GM13976 (cell line): ENCODE measurements at regions not wholly inside any gene's neighbourhood (a gene's known extent, or its start where the extent isn't known, plus 50 kb on each side); places are given as distances from the start of the nearest gene placed in this dataset.
"Not testable (repeated sequence)": the region's sequence is repeated elsewhere in the genome, so short reads cannot be mapped to it uniquely, and the experiment has no call there.

ENCODE experiments used
- DNase-seq: peaks from one replicate; pipeline ENCODE4 v3.0.0; 2012; ENCODE audit warnings: low spot score
- in situ Hi-C: fragments of 300-500 bp; cut with MboI; formaldehyde crosslinking; loops from one replicate; pipeline ENCODE4 v1.12.0; 2022; ENCODE audit warnings: low sequenced_read_pairs, mixed read lengths, inconsistent platforms; ENCODE audit not compliant: unreplicated experiment
- TF ChIP-seq, protein P1 (sequence below): IDR thresholded peaks from 2 replicates; pipeline ENCODE4 v1.5.1; 2012; ENCODE audit warnings: borderline replicate concordance, mild to moderate bottlenecking; ENCODE audit not compliant: insufficient read depth; ENCODE audit errors: extremely low read depth, missing control alignments, control extremely low read depth

DNA sequence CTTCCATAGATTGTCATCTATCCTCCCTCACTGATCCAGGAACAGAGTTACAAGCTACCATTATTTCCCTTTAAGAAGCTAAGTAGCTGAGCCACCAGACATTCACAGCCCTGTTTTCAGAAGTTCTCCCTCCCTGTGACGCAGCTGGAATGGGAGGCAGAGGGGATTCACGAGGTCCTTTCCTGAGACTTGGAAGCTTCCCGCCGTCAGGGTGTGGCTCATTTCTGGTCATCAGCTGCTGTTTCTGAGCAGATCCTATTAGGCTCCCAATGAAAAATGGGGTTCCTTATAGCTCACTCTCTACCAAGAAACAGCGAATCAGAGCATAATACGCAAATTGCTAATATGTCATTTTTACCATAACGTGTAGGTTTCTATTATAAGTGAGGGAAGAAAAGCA is 559.3 kb upstream of the ID2 start:
- no peak for DNase-seq
- TF ChIP-seq, protein P1, sequence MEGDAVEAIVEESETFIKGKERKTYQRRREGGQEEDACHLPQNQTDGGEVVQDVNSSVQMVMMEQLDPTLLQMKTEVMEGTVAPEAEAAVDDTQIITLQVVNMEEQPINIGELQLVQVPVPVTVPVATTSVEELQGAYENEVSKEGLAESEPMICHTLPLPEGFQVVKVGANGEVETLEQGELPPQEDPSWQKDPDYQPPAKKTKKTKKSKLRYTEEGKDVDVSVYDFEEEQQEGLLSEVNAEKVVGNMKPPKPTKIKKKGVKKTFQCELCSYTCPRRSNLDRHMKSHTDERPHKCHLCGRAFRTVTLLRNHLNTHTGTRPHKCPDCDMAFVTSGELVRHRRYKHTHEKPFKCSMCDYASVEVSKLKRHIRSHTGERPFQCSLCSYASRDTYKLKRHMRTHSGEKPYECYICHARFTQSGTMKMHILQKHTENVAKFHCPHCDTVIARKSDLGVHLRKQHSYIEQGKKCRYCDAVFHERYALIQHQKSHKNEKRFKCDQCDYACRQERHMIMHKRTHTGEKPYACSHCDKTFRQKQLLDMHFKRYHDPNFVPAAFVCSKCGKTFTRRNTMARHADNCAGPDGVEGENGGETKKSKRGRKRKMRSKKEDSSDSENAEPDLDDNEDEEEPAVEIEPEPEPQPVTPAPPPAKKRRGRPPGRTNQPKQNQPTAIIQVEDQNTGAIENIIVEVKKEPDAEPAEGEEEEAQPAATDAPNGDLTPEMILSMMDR = no peak
- in situ Hi-C loops = no loop called here

DNA sequence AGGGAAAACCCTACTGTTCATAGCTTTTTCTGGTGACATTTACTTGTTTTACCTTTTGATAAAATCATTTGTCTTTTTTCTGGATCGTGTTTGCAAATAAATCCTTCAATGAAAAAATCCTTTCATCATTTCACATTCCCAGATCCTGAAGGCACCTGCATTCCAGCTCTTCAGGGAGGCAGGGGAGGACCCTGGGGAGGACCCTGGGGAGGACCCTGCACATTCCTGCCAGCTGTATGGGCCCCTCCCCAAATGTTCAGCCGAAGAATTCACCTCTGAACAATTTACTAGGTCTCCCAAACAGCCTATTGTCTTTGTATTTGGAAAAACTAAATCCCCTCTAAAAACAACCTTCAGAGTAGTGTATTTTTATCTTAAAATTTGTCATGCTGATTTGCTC is 558.4 kb upstream of the ID2 start:
- in situ Hi-C loops = no loop called here
- TF ChIP-seq, protein P1 = no peak

DNA sequence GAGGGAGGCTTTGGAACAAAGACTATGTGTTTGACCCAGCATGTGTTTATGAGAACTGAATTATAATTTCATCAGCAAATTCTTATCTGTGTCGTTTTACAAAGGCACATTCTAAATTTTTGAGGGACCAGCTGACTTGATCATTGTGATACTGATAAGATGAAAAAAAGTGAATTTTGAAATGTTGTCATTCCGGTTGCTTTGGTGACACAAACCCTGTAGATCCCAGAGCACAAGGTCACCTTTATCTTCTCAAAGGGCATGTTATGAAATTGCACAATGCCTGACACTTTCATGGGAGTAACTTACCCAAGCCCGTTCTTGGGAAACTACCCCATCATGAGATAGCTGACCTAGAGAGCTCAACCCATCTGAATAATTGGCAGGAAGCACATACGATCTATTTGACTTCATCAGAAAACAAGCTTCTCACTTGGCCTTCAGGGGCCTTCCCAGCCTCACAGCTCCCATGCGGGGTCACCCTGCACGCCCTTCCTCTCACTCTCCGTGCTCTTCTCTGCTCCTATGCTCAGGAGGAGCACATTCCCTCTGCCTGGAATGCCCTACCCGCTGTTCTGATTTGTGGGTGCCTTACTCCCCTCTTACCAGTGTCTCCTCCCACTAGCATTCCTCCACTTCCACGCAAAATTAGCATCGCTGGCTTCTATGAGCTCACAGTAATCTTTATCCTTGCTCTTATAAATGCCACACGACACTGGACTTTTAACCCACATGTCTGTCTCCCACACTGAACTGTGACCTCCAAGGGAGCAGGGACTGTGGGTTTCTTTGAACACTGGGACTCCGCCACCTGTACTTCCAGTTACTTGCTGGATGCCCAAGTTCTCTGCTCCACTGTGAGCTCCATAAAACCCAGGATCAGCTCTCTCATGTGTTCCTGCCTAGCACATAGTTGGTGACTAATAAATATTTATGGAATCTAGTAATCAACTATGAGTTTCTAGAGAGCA is 555.8 kb upstream of the ID2 start:
- in situ Hi-C loops = no loop called here
- TF ChIP-seq, protein P1 = no peak
- no peak for DNase-seq

More for the DNA sequence above, 558.4 kb upstream of the ID2 start:
- no peak for DNase-seq

DNA sequence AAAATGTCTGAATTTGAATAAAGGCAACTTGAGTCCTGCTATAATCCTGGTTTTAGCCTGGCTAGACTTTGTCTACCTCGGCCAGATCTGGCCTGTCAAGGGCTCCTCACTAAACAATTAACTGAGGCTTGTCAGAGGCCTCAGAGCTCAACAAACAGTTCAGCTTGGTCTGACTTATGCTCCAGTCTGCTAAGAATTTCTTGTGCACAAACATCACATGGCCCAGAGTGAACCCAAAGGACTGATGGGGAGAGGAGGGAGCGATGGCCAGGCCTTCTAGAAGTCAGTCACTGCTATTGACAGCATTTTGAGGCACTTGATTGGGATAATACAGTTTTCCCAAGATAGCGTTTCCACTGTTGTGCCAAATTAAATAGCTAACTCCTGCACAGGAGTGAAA is 555.1 kb upstream of the ID2 start:
- TF ChIP-seq, protein P1 = no peak
- in situ Hi-C loops = no loop called here
- DNase-seq = no peak

DNA sequence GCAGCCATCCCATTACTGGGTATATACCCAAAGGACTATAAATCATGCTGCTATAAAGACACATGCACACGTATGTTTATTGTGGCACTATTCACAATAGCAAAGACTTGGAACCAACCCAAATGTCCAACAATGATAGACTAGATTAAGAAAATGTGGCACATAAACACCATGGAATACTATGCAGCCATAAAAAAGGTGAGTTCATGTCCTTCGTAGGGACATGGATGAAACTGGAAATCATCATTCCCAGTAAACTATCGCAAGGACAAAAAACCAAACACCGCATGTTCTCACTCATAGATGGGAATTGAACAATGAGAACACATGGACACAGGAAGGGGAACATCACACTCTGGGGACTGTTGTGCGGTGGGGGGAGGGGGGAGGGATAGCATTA is 550.4 kb upstream of the ID2 start:
- DNase-seq, in situ Hi-C loops: not testable (repeated sequence)

DNA sequence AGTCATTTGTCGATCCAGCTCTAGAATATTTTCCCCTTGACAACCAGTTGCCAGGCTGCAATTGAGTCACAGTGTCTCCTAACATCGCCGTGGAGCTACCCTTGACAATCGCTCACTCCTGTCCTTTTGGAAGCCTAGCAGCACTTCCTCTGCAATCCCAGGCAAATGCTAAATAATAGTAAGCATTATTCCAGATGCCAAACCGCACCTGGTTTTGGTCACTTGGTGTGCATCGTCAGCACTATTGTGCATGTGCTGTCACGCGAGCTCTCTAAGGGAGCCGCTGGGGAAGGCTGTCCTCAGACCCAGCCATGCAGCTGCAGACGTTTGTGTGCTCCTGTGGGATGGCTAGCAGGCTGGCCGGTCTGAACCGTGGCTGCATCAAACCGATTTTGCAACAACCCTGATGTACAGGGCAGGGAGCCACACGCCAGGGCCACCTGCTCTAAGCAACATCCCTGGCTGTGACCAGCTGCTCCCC is 549.5 kb upstream of the ID2 start:
- TF ChIP-seq, protein P1 = no peak
- DNase-seq = no peak
- in situ Hi-C loops = no loop called here

DNA sequence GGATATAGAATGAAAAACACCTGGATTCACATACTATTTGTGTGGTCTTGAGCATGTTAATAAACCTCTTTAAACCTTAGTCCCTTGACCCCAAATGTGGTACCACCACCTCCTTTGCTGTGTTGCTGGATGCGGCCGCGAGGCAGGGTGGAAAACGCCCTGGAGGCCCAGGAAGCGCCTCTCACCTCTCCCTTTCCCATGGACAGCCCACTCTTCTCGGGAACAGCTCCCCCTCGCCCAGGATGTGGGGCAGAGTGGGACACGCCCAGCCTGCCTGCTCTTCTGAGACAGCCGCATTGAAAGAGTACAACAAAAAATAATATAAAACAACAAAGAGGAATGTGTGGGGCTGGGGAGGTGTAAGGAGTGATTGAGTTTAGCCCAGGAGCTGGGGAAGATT is 549.0 kb upstream of the ID2 start:
- in situ Hi-C loops = no loop called here
- DNase-seq = no peak
- TF ChIP-seq, protein P1 = no peak
